ENCODE measurements at regions not wholly inside any gene's neighbourhood (a gene's known extent, or its start where the extent isn't known, plus 50 kb on each side); places are given as distances from the start of the nearest gene placed in this dataset.

- TF ChIP-seq, protein P1, sequence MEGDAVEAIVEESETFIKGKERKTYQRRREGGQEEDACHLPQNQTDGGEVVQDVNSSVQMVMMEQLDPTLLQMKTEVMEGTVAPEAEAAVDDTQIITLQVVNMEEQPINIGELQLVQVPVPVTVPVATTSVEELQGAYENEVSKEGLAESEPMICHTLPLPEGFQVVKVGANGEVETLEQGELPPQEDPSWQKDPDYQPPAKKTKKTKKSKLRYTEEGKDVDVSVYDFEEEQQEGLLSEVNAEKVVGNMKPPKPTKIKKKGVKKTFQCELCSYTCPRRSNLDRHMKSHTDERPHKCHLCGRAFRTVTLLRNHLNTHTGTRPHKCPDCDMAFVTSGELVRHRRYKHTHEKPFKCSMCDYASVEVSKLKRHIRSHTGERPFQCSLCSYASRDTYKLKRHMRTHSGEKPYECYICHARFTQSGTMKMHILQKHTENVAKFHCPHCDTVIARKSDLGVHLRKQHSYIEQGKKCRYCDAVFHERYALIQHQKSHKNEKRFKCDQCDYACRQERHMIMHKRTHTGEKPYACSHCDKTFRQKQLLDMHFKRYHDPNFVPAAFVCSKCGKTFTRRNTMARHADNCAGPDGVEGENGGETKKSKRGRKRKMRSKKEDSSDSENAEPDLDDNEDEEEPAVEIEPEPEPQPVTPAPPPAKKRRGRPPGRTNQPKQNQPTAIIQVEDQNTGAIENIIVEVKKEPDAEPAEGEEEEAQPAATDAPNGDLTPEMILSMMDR (IDR thresholded peaks at IDR 0.05) = no peak
- TF ChIP-seq POLR2A (IDR thresholded peaks at IDR 0.05) = no peak
Observed at GRCh38 chrX:10714531-10714930, 94.1 kb upstream of the MID1 start.

All from esophagus squamous epithelium (tissue), 4 donors.